BJ (cell line): ENCODE measurements at regions not wholly inside any gene's neighbourhood (a gene's known extent, or its start where the extent isn't known, plus 50 kb on each side); places are given as distances from the start of the nearest gene placed in this dataset.

Experiments used
- CTCF ChIA-PET: fragments of 350-600 bp; formaldehyde crosslinking; extraction: SDS; loops from one replicate; lab custom pipeline; 2021; ENCODE audit warnings: antibody characterized with exemption, inconsistent platforms; lab: Yijun Ruan, JAX
- POLR2A ChIA-PET: fragments of 300-600 bp; sonication (Branson Sonifier 250); formaldehyde crosslinking; extraction: SDS; loops from one replicate; lab custom pipeline; 2021; ENCODE audit warnings: antibody characterized with exemption; lab: Charles Lee
- DNase-seq: peaks from one replicate; pipeline ENCODE4 v3.0.0-alpha.2; 2011; ENCODE audit warnings: low read depth
- H3K27me3 ChIP-seq: 2 replicates; pipeline ENCODE4 v1.6.0; 2011; ENCODE audit warnings: low read length; ENCODE audit not compliant: control insufficient read depth, insufficient read depth
- H3K36me3 ChIP-seq: 2 replicates; pipeline ENCODE4 v1.5.1; 2011; ENCODE audit warnings: low read length; ENCODE audit not compliant: control insufficient read depth, insufficient read depth
- H3K4me3 ChIP-seq: 2 replicates; pipeline ENCODE4 v1.5.1; 2011; ENCODE audit warnings: low read depth, mild to moderate bottlenecking, control low read depth, low read length
- TF ChIP-seq, protein P1 (sequence below): IDR thresholded peaks from 2 replicates; pipeline ENCODE4 v1.5.1; 2011; ENCODE audit warnings: low read depth, mild to moderate bottlenecking, control low read depth, inconsistent platforms, low read length, moderate library complexity; ENCODE audit not compliant: insufficient read depth

DNA sequence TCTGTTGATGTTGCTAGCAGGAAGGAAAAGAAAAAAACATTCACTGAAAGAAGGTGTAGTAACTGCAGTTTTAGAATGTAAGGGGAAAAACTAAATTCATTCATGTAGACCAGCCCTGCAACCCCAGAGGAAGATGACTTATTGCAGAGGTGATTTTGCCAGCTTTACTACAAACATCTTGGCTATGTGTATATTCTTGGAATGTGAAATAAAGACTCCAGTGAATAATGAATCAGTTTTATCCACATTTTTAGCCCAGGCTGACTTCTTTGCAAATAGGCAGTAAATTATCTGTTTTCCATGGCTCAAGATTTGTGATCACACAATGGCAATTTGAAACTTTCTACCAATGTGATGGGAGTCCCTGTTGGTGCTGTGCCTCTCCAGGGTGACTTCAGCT lies 206.1 kb upstream of the SETBP1 start:
- ChIA-PET CTCF (interaction anchor here (1.1 kb wide), 1 partner anchor 21 kb away, joined by 3 read pairs; no protein-coding TSS in a partner anchor), POLR2A (no interaction called here)
- H3K27me3 ChIP-seq, result no peaks in the 10 kb centered on the region; the same call in 1 of the 2 replicates
- TF ChIP-seq, protein P1, sequence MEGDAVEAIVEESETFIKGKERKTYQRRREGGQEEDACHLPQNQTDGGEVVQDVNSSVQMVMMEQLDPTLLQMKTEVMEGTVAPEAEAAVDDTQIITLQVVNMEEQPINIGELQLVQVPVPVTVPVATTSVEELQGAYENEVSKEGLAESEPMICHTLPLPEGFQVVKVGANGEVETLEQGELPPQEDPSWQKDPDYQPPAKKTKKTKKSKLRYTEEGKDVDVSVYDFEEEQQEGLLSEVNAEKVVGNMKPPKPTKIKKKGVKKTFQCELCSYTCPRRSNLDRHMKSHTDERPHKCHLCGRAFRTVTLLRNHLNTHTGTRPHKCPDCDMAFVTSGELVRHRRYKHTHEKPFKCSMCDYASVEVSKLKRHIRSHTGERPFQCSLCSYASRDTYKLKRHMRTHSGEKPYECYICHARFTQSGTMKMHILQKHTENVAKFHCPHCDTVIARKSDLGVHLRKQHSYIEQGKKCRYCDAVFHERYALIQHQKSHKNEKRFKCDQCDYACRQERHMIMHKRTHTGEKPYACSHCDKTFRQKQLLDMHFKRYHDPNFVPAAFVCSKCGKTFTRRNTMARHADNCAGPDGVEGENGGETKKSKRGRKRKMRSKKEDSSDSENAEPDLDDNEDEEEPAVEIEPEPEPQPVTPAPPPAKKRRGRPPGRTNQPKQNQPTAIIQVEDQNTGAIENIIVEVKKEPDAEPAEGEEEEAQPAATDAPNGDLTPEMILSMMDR, result no peak
- DNase-seq, result no peak
- no peak overlapping the region for H3K4me3 ChIP-seq
- H3K36me3 ChIP-seq, result no peaks in the 10 kb centered on the region

DNA sequence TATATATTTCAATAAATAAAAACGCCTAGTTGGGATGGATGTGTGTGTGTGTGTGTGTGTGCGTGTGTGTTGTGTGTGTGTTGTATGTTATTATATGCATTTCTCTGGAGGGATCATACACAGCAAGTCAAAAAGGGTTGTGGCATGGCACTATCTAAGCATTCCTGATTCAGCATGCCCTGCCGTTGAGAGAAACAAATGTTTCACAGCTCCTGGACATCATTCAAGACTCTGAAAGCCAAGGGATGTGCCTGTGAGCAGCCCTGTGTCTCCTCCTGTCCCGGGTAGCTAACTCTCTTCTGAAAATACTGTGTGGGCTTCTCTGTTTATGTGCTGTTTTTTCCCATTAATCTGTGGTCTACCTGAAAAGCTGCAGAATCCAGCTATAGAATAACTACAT lies 197.9 kb upstream of the SETBP1 start:
- no peaks in the 10 kb centered on the region for H3K27me3 ChIP-seq
- no peak for DNase-seq
- ChIA-PET CTCF (no interaction called here), POLR2A (no interaction called here)
- TF ChIP-seq, protein P1, result no peak
- H3K4me3 ChIP-seq, result no peak overlapping the region
- no peaks in the 10 kb centered on the region for H3K36me3 ChIP-seq

DNA sequence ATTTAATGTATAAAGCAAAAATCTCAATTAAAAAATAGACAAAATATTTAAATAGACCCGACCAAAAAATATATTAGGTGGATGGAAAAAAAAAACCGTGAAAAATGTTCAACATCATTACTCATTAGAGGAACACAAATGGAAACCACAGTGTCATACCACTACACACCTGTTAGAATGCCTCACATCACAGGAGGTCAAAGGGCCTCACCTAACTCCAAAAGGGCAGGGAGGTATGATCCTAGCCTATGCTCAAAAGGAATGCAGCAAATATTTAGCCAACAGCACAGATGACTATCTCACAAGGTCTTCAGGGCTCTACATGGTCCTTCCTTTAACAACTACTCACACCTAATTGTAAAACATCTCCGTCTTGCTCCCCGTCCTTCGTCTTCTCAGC lies 185.5 kb upstream of the SETBP1 start:
- ChIA-PET CTCF (interaction anchor here (1.7 kb wide), 1 partner anchor 20 kb away, joined by 3 read pairs; no protein-coding TSS in a partner anchor), POLR2A (no interaction called here)
- TF ChIP-seq, protein P1, result no peak
- no peaks in the 10 kb centered on the region for H3K36me3 ChIP-seq
- no peak overlapping the region for H3K4me3 ChIP-seq
- no peak for DNase-seq
- no peaks in the 10 kb centered on the region for H3K27me3 ChIP-seq

DNA sequence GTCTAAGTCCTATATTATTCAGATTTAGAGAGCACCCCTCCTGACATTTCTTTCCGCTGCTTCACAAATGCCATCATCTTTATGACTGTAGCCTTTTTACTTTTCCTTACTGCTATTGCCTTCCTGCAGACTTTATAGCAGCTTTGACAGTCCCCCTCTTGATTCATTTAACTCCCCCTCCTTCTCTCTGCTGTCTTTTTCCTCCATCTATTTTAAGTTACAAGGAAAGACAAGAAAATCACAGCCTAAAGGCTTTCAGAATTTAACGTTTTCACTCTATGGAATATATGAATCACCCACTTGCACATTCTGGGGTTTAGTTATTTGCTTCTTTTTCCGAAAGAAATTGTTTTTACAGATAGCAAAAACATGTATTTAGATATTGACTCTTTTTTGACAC lies 183.4 kb upstream of the SETBP1 start:
- DNase-seq, result no peak
- ChIA-PET POLR2A (no interaction called here), CTCF (interaction anchor here (1.3 kb wide), 1 partner anchor 18 kb away, joined by 3 read pairs; no protein-coding TSS in a partner anchor)
- Histone ChIP-seq H3K36me3 (no peaks in the 10 kb centered on the region), H3K4me3 (no peak overlapping the region), H3K27me3 (no peaks in the 10 kb centered on the region)
- TF ChIP-seq, protein P1, result no peak

DNA sequence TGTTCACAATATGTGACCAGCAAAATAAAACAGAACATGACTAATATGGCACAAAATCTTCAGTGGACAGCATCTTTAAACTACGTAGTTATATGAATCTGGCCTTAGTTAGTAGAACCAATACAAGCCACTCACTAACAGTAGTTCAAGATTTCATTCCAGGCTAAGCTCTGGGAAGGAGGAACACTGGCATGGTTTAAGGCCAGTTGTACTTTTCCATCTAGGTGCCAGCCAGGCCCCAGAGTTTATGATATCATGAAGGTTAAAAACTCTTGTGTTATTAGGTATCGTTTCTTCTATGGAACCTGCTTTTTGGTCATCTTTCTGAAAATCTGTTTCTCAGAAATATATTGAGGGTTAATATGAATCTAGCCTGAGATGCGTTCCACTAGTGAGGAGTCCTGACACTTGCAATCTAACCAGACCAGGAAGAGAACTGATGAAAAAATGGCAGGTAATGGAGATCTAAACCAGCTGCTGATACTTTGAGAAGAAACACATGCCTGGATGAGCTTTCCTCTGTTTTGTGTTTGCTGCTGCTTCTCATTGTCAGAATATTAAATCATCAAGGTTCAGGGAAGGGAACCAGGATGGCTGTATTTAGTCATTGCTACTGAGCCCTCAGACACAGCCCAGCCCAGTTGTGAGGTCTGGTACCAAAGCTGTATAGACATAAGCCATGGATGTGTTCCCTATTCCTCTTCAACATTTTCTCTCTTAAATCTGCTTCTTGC lies 182.8 kb upstream of the SETBP1 start:
- Histone ChIP-seq H3K36me3 (no peaks in the 10 kb centered on the region), H3K27me3 (no peaks in the 10 kb centered on the region), H3K4me3 (no peak overlapping the region)
- TF ChIP-seq, protein P1, result no peak
- DNase-seq, result no peak
- ChIA-PET CTCF (interaction anchor here (1.3 kb wide), 1 partner anchor 17 kb away, joined by 3 read pairs; no protein-coding TSS in a partner anchor), POLR2A (no interaction called here)
